HG02973 (cell line): ENCODE measurements at regions not wholly inside any gene's neighbourhood (a gene's known extent, or its start where the extent isn't known, plus 50 kb on each side); places are given as distances from the start of the nearest gene placed in this dataset.
"Not testable (repeated sequence)": the region's sequence is repeated elsewhere in the genome, so short reads cannot be mapped to it uniquely, and the experiment has no call there.

Experiments
- ATAC-seq: cut with Tn5 transposase; IDR thresholded peaks from one replicate; pipeline ENCODE4 v1.9.1; 2021; ENCODE audit warnings: moderate library complexity; ENCODE audit not compliant: unreplicated experiment

- ATAC-seq, result no peak
Observed at GRCh38 chr20:36082315-36082915, 72.1 kb upstream of the EPB41L1 start.

- not testable (repeated sequence) for ATAC-seq
Observed at GRCh38 chr20:36083200-36083599, 71.3 kb upstream of the EPB41L1 start.

GRCh38 chr20:36084356-36084755 is 70.2 kb upstream of the EPB41L1 start:
- no peak for ATAC-seq

- ATAC-seq, result no peak
Observed at GRCh38 chr20:36084897-36085613, 69.5 kb upstream of the EPB41L1 start.

- ATAC-seq, result no peak
Observed at GRCh38 chr20:36085686-36086267, 68.8 kb upstream of the EPB41L1 start.

- no peak for ATAC-seq
Observed at GRCh38 chr20:36086767-36087166, 67.8 kb upstream of the EPB41L1 start.

- no peak for ATAC-seq
Observed at GRCh38 chr20:36090223-36090622, 64.3 kb upstream of the EPB41L1 start.

GRCh38 chr20:36091561-36092397 is 62.8 kb upstream of the EPB41L1 start:
- ATAC-seq, result no peak

- no peak for ATAC-seq
Observed at GRCh38 chr20:36092398-36093024, 62.0 kb upstream of the EPB41L1 start.

GRCh38 chr20:36093025-36093803 is 61.3 kb upstream of the EPB41L1 start:
- ATAC-seq, result no peak

GRCh38 chr20:36093804-36094145 is 60.8 kb upstream of the EPB41L1 start:
- no peak for ATAC-seq

GRCh38 chr20:36094497-36094896 is 60.0 kb upstream of the EPB41L1 start:
- no peak for ATAC-seq

GRCh38 chr20:36096435-36096834 is 58.1 kb upstream of the EPB41L1 start:
- no peak for ATAC-seq

GRCh38 chr20:36097337-36098151 is 57.0 kb upstream of the EPB41L1 start:
- ATAC-seq, result no peak

- ATAC-seq, result peak; percentile 61
Observed at GRCh38 chr20:36098364-36098763, 56.2 kb upstream of the EPB41L1 start.

- no peak for ATAC-seq
Observed at GRCh38 chr20:36099106-36099505, 55.4 kb upstream of the EPB41L1 start.

- no peak for ATAC-seq
Observed at GRCh38 chr20:36101192-36101591, 53.3 kb upstream of the EPB41L1 start.

GRCh38 chr20:36102306-36102705 is 52.2 kb upstream of the EPB41L1 start:
- no peak for ATAC-seq

- no peak for ATAC-seq
Observed at GRCh38 chr20:36102809-36103596, 51.5 kb upstream of the EPB41L1 start.
